Osteoblast (primary cell): ENCODE measurements at regions not wholly inside any gene's neighbourhood (a gene's known extent, or its start where the extent isn't known, plus 50 kb on each side); places are given as distances from the start of the nearest gene placed in this dataset.

ENCODE experiments used
- DNase-seq: peaks from one replicate; pipeline ENCODE4 v3.0.0; 2011; ENCODE audit warnings: low spot score, mixed read lengths; ENCODE audit not compliant: insufficient read length; ENCODE audit errors: missing footprints
- H2AFZ ChIP-seq: 2 replicates; pipeline ENCODE4 v1.6.0; 2011; ENCODE audit warnings: mild to moderate bottlenecking, low read length
- H3K27ac ChIP-seq: 2 replicates; pipeline ENCODE4 v1.5.1; 2011; ENCODE audit warnings: mild to moderate bottlenecking, low read depth, low read length, moderate library complexity
- H3K27me3 ChIP-seq: 2 replicates; pipeline ENCODE4 v1.6.0; 2012; ENCODE audit warnings: mild to moderate bottlenecking, control low read depth, inconsistent platforms, low read length, moderate library complexity; ENCODE audit not compliant: insufficient read depth
- H3K36me3 ChIP-seq: 2 replicates; pipeline ENCODE4 v1.5.1; 2011; ENCODE audit warnings: mild to moderate bottlenecking, low read length, control low read depth, moderate library complexity; ENCODE audit not compliant: insufficient read depth
- H3K4me1 ChIP-seq: 2 replicates; pipeline ENCODE4 v1.5.1; 2011; ENCODE audit warnings: mild to moderate bottlenecking, low read length, control low read depth, moderate library complexity; ENCODE audit not compliant: insufficient read depth
- H3K4me2 ChIP-seq: 2 replicates; pipeline ENCODE4 v1.6.0; 2011; ENCODE audit warnings: mild to moderate bottlenecking, low read length; ENCODE audit not compliant: insufficient read depth
- H3K4me3 ChIP-seq: fragments of 200-600 bp; sonication (generic); 3 replicates; pipeline ENCODE4 v1.5.1; 2012; ENCODE audit warnings: mild to moderate bottlenecking, low read length, inconsistent platforms; ENCODE audit not compliant: insufficient read depth
- H3K79me2 ChIP-seq: 2 replicates; pipeline ENCODE4 v1.6.0; 2012; ENCODE audit warnings: mild to moderate bottlenecking, low read length, control low read depth, inconsistent platforms; ENCODE audit not compliant: insufficient read depth
- H3K9me3 ChIP-seq: 2 replicates; pipeline ENCODE4 v1.5.1; 2011; ENCODE audit warnings: low read depth, low read length, control low read depth
- H4K20me1 ChIP-seq: 2 replicates; pipeline ENCODE4 v1.6.0; 2012; ENCODE audit warnings: mild to moderate bottlenecking, low read length, control low read depth; ENCODE audit not compliant: insufficient read depth
- CTCF ChIP-seq: IDR thresholded peaks from 2 replicates; pipeline ENCODE4 v1.5.1; 2011; ENCODE audit warnings: mild to moderate bottlenecking, low read depth, low read length, moderate library complexity; ENCODE audit errors: extremely low read depth

DNA sequence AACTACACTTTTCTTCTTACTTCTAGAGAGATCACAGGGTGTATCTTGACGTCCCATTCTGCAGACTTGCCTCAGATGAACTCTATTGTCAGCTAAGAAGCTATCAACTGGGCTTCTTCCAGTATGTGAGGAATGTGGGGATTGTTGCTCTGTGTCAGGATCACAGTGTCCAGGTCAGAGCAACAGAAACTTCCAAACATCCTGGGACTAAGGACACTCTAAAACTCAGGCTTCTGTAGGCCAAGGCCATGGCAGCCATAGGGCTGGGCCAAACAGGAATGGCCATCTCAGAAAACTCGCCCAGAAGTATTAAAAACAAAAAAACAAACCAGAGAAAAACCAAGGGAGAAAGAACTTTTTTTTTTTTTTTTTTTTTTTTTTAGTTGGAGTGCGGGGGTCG is 210.0 kb upstream of the CLINT1 start:
- Histone ChIP-seq H3K4me3 (no peak overlapping the region), H4K20me1 (no peaks in the 10 kb centered on the region), H2AFZ (no peak overlapping the region), H3K27ac (no peak overlapping the region), H3K36me3 (no peaks in the 10 kb centered on the region), H3K9me3 (no peaks in the 10 kb centered on the region), H3K4me1 (no peaks in the 10 kb centered on the region), H3K27me3 (peaks cover 7% of the 10 kb centered on the region), H3K79me2 (no peaks in the 10 kb centered on the region), H3K4me2 (no peak overlapping the region)
- no peak for DNase-seq
- TF ChIP-seq CTCF = no peak

- Histone ChIP-seq H3K4me3 (no peak overlapping the region), H3K4me1 (no peaks in the 10 kb centered on the region), H3K27ac (no peak overlapping the region), H3K27me3 (peaks cover 10% of the 10 kb centered on the region), H3K4me2 (no peak overlapping the region), H3K9me3 (no peaks in the 10 kb centered on the region), H3K79me2 (no peaks in the 10 kb centered on the region), H4K20me1 (no peaks in the 10 kb centered on the region), H3K36me3 (no peaks in the 10 kb centered on the region), H2AFZ (no peak overlapping the region)
- TF ChIP-seq CTCF = no peak
- no peak for DNase-seq
Observed at GRCh38 chr5:158066076-158066475, 207.1 kb upstream of the CLINT1 start.

GRCh38 chr5:158064334-158065123 is 205.6 kb upstream of the CLINT1 start:
- Histone ChIP-seq H4K20me1 (no peaks in the 10 kb centered on the region), H3K4me2 (no peak overlapping the region), H3K9me3 (no peaks in the 10 kb centered on the region), H3K4me1 (no peaks in the 10 kb centered on the region), H3K36me3 (no peaks in the 10 kb centered on the region), H3K4me3 (no peak overlapping the region), H2AFZ (no peak overlapping the region), H3K27me3 (peaks cover 13% of the 10 kb centered on the region), H3K79me2 (no peaks in the 10 kb centered on the region), H3K27ac (no peak overlapping the region)
- TF ChIP-seq CTCF = no peak
- no peak for DNase-seq

GRCh38 chr5:158063052-158063451 is 204.1 kb upstream of the CLINT1 start:
- no peak overlapping the region for H3K4me3 ChIP-seq
- DNase-seq = no peak
- peaks cover 21% of the 10 kb centered on the region for H3K27me3 ChIP-seq
- H3K9me3 ChIP-seq = no peaks in the 10 kb centered on the region
- no peaks in the 10 kb centered on the region for H3K4me1 ChIP-seq
- H3K27ac ChIP-seq = no peak overlapping the region
- H3K79me2 ChIP-seq = no peaks in the 10 kb centered on the region
- H2AFZ ChIP-seq = no peak overlapping the region
- H3K36me3 ChIP-seq = no peaks in the 10 kb centered on the region
- TF ChIP-seq CTCF = no peak
- no peaks in the 10 kb centered on the region for H4K20me1 ChIP-seq
- no peak overlapping the region for H3K4me2 ChIP-seq
